Activated T-helper 2 cell treated with anti-CD3 and anti-CD28 coated beads, Interferon-gamma antibody, Interleukin-2, Interleukin-4, amounts not matched to agents 10 μg/mL and 5 μg/mL and 100 μg/mL, durations not matched to agents 14 hours and 24 hours and 36 hours (primary cell): ENCODE measurements at regions not wholly inside any gene's neighbourhood (a gene's known extent, or its start where the extent isn't known, plus 50 kb on each side); places are given as distances from the start of the nearest gene placed in this dataset.
"Not testable (repeated sequence)": the region's sequence is repeated elsewhere in the genome, so short reads cannot be mapped to it uniquely, and the experiment has no call there.

Experiments used
- DNase-seq: peaks from one replicate; pipeline ENCODE4 v3.0.0; 2021; ENCODE audit warnings: low spot score
- H3K27ac Mint-ChIP-seq: one replicate; pipeline ENCODE4 v1.8.0; 2021; ENCODE audit warnings: mixed read lengths
- H3K27me3 Mint-ChIP-seq: one replicate; pipeline ENCODE4 v1.8.0; 2021; ENCODE audit warnings: low read depth, mixed read lengths
- H3K36me3 Mint-ChIP-seq: one replicate; pipeline ENCODE4 v1.8.0; 2021; ENCODE audit warnings: low read depth, mixed read lengths
- H3K4me1 Mint-ChIP-seq: one replicate; pipeline ENCODE4 v1.8.0; 2021; ENCODE audit warnings: low read depth, mixed read lengths
- H3K4me3 Mint-ChIP-seq: one replicate; pipeline ENCODE4 v1.8.0; 2021; ENCODE audit warnings: low read depth, mild to moderate bottlenecking, moderate library complexity, mixed read lengths
- H3K9me3 Mint-ChIP-seq: one replicate; pipeline ENCODE4 v1.8.0; 2021; ENCODE audit warnings: mixed read lengths
- intact Hi-C: fragments of 100-400 bp; cut with micrococcal nuclease; formaldehyde crosslinking; loops from one replicate; pipeline ENCODE4 v1.15.1; 2023

DNA sequence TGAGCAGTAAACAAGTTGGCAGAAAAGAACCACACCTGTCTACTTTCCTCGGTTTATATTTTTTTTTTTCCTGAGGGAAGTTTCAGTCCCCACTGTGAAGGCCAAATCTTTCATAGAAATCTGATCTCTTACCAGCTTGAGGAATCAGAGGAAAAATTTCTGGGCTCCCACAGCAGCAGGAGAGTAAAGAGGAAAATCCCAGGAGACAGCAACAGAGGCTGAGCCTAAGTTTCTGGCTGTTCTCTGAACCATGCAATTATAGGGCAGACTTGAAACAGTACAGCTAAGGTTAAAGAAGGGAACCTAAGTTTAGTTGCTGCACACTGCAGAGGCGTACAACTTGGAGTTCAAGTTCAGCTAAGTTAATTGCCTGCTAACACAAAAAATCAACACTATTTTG lies 1090.9 kb upstream of the INTU start:
- Mint-ChIP-seq H3K27me3 (no peaks in the 10 kb centered on the region), H3K4me3 (no peak overlapping the region), H3K9me3 (peaks cover 5% of the 10 kb centered on the region), H3K4me1 (no peaks in the 10 kb centered on the region), H3K36me3 (no peaks in the 10 kb centered on the region), H3K27ac (no peak overlapping the region)
- no peak for DNase-seq
- intact Hi-C loops = no loop called here

DNA sequence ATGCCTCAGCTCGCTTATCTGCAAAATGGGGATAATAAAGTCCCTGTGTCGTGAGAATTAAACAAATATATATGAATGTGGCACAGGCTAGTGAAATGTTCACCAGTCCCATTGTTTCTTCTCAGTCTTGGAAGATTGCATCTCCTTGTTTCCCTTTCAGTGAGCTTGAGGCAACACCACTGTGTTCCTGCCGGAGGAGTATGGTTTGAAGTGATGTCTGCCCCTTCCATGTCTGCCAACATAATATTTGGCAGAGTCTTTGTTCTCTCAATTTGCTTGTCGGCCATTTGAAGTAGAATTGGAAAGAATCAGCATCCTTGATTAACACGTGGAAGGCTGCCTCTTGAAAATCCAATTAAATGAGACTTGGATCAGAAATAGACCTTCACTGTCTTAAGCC lies 1088.5 kb upstream of the INTU start:
- Mint-ChIP-seq H3K27me3 (no peaks in the 10 kb centered on the region), H3K27ac (no peak overlapping the region), H3K9me3 (peaks cover 2% of the 10 kb centered on the region), H3K4me1 (no peaks in the 10 kb centered on the region), H3K36me3 (no peaks in the 10 kb centered on the region), H3K4me3 (no peak overlapping the region)
- intact Hi-C loops = no loop called here
- DNase-seq = no peak

DNA sequence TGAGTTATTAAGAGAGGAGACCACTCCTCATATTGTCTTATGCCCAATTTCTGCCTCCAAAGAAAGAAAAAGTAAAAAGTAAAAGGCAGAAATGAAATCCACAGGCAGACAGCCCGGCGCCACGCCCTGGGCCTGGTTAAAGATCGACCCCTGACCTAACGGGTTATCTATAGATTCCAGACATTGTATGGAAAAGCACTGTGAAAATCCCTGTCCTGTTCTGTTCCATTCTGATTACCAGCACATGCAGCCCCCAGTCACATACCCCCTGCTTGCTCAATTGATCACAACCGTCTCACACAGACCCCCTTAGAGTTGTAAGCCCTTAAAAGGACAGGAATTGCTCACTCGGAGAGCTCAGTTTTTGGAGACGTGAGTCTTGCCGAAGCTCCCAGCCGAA lies 1086.6 kb upstream of the INTU start:
- DNase-seq, H3K9me3 Mint-ChIP-seq, H3K36me3 Mint-ChIP-seq, H3K27ac Mint-ChIP-seq, H3K27me3 Mint-ChIP-seq, H3K4me3 Mint-ChIP-seq, H3K4me1 Mint-ChIP-seq, intact Hi-C loops: not testable (repeated sequence)

DNA sequence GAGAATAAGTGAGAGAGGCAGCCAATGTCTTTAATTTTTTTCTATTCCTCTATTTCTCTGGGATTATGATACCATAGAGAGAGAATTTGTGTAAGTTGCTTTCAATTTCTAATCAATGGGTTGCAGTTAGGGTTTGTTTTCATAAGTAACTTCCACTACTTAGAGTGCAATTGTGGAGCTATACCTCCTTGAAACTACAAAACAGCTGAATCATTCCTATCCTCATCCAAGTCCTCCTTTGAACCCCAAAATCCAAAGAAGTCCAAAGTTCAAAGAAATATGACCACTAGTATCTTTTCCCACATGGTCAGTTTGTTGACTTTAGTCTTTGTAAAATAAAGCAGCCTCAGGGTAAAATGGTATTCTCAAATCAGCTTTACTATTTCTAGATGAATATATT lies 1085.4 kb upstream of the INTU start:
- H3K4me1 Mint-ChIP-seq = no peaks in the 10 kb centered on the region
- H3K4me3 Mint-ChIP-seq = no peak overlapping the region
- H3K27me3 Mint-ChIP-seq = no peaks in the 10 kb centered on the region
- H3K27ac Mint-ChIP-seq = no peak overlapping the region
- H3K9me3 Mint-ChIP-seq = peaks cover 6% of the 10 kb centered on the region
- H3K36me3 Mint-ChIP-seq = no peaks in the 10 kb centered on the region
- DNase-seq = no peak
- intact Hi-C loops = no loop called here

DNA sequence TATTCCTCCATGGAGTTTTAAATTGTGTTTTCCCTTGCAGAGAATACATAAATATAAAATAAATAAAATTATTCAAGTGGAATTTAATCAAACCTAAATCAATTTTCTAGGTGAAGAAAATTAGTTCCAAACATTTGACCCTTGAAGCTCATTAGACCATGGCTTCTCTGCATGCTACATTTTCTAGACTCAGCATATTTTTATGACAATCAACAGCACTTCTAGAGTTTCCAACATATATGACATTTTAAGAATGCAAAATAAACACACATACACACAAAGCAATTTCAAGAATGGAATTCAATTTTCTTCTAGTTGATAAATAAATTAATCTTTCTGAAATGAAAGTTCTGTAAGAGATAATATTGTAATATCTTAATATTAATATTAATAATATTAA lies 1083.9 kb upstream of the INTU start:
- H3K9me3 Mint-ChIP-seq = peaks cover 6% of the 10 kb centered on the region
- no peak overlapping the region for H3K4me3 Mint-ChIP-seq
- H3K4me1 Mint-ChIP-seq = no peaks in the 10 kb centered on the region
- H3K27me3 Mint-ChIP-seq = no peaks in the 10 kb centered on the region
- no peaks in the 10 kb centered on the region for H3K36me3 Mint-ChIP-seq
- DNase-seq = no peak
- H3K27ac Mint-ChIP-seq = no peak overlapping the region
- intact Hi-C loops = no loop called here

DNA sequence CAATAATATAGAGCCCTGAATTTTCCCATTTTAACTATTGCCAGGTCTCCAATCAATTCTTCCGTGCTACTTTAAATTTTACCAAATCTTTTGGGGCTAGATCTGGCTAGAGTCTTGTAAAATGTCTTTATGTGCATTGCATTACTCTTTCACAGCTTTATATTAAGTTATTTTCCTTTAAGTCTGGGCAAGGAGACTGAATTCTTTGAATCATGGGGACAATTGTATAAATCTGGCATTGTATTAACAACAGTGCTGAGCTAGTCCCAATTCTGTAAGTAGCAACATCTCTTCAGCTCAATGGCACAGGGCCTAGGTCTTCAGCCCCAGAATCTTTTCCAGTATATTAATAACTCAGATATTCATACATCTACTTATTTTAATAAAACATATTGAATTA lies 1080.4 kb upstream of the INTU start:
- H3K4me1 Mint-ChIP-seq = no peaks in the 10 kb centered on the region
- H3K9me3 Mint-ChIP-seq = peaks cover 13% of the 10 kb centered on the region
- H3K4me3 Mint-ChIP-seq = no peak overlapping the region
- H3K27ac Mint-ChIP-seq = no peak overlapping the region
- no peaks in the 10 kb centered on the region for H3K36me3 Mint-ChIP-seq
- no peaks in the 10 kb centered on the region for H3K27me3 Mint-ChIP-seq
- intact Hi-C loops = no loop called here
- DNase-seq = no peak

DNA sequence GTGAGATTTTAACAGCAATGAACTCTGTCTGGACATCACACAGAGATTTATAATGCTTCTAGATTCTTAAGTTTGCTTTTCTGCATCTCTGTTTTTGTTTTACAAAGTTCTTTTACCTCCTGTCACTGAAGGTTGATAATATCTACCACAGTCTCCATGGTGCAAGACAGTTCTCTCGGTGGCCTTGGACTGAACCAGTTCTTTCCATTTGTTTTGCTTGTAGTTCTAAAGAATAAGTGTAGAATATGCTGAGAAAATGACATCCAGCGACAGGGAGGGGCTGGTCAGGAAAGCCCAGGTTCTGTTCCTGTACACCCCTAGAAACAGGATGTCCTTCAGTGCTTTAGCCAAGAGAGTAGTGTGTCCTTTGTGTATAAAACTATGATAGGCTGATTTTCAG lies 1079.5 kb upstream of the INTU start:
- Mint-ChIP-seq H3K4me3 (no peak overlapping the region), H3K27me3 (no peaks in the 10 kb centered on the region)

DNA sequence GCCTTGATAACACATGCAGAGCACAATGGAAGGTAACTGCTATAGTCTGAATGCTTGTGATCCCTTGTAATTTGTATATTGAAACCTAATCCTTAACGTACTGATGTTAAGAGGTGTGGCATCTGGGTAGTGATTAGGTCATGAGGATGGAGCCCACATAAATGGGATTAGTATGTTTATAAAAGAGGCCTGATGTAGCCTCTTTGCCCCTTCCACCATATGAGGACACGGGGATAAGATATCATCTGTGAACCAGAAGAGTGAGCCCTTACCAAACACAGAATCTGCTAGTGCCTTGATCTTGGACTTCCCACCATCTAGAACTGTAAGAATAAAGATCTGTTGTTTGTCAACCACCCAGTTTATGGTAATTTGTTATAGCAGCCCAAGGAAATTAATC lies 1074.2 kb upstream of the INTU start:
- no peaks in the 10 kb centered on the region for H3K4me1 Mint-ChIP-seq
- no peak overlapping the region for H3K27ac Mint-ChIP-seq
- H3K4me3 Mint-ChIP-seq = no peak overlapping the region
- intact Hi-C loops = no loop called here
- no peaks in the 10 kb centered on the region for H3K27me3 Mint-ChIP-seq
- H3K36me3 Mint-ChIP-seq = no peaks in the 10 kb centered on the region
- no peak for DNase-seq
- H3K9me3 Mint-ChIP-seq = peaks cover 12% of the 10 kb centered on the region

More for the DNA sequence above, 1079.5 kb upstream of the INTU start:
- intact Hi-C loops = no loop called here
- H3K4me1 Mint-ChIP-seq = no peaks in the 10 kb centered on the region
- no peak overlapping the region for H3K27ac Mint-ChIP-seq
- peaks cover 13% of the 10 kb centered on the region for H3K9me3 Mint-ChIP-seq
- DNase-seq = no peak
- no peaks in the 10 kb centered on the region for H3K36me3 Mint-ChIP-seq

DNA sequence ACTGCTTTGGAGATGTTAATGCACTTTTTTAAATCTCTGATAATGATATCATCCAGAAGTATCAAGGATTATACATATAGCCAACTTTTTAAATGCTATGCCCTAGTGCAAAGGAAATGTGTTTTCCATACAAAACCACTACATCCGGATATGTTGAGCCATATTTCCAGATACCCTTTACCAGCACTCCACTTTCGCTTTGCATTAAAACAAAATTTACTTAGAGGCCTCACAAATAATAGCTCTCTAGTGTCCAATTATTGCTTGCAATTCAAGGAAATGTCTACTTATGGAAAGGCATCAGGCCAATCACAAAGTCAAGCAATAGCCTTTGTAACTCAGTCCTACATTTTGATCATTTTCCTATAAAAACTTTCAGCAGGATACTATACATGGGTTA lies 1072.8 kb upstream of the INTU start:
- Mint-ChIP-seq H3K27ac (no peak overlapping the region), H3K27me3 (no peaks in the 10 kb centered on the region), H3K36me3 (no peaks in the 10 kb centered on the region), H3K9me3 (peaks cover 7% of the 10 kb centered on the region), H3K4me3 (no peak overlapping the region), H3K4me1 (no peaks in the 10 kb centered on the region)
- no peak for DNase-seq
- intact Hi-C loops = no loop called here

DNA sequence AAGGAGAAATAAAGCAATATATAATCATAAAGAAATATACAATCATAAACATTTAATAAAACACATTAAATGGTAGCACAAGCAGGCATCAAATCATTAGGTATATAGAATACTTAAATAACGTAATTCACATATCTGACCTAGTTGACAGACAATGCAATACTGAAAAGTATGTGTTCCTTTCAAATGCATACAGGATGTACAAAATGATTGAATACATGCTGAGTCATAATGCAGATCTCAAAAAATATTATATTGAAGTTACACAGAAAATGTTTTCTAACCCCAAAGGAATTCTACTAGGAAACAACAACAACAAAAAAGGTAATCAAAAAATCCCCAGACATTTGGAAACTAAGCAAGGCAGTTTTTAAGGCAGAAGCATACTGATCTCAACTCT lies 1072.0 kb upstream of the INTU start:
- H3K27ac Mint-ChIP-seq = no peak overlapping the region
- H3K4me3 Mint-ChIP-seq = no peak overlapping the region
- DNase-seq = no peak
- intact Hi-C loops = no loop called here
- no peaks in the 10 kb centered on the region for H3K4me1 Mint-ChIP-seq
- no peaks in the 10 kb centered on the region for H3K36me3 Mint-ChIP-seq
- H3K9me3 Mint-ChIP-seq = peaks cover 11% of the 10 kb centered on the region
- no peaks in the 10 kb centered on the region for H3K27me3 Mint-ChIP-seq

DNA sequence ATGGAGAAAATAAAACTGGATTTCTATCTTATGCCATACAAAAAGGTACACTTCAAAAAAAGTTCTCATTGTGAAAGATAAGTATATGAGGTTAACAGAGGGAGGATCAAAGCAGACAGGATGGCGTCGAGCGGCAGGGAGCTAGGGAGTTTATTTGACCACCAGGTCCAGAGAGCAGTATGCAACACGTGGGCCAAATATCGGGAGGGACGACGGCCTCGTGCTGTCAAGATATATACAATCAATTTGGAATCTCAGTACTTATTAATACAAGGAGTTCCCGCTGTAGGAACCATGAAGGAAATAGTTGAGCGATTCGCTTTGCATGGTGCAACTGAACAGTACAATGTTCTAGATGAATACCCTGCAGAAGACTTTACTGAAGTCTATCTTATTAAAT lies 1069.4 kb upstream of the INTU start:
- H3K4me1 Mint-ChIP-seq = no peaks in the 10 kb centered on the region

DNA sequence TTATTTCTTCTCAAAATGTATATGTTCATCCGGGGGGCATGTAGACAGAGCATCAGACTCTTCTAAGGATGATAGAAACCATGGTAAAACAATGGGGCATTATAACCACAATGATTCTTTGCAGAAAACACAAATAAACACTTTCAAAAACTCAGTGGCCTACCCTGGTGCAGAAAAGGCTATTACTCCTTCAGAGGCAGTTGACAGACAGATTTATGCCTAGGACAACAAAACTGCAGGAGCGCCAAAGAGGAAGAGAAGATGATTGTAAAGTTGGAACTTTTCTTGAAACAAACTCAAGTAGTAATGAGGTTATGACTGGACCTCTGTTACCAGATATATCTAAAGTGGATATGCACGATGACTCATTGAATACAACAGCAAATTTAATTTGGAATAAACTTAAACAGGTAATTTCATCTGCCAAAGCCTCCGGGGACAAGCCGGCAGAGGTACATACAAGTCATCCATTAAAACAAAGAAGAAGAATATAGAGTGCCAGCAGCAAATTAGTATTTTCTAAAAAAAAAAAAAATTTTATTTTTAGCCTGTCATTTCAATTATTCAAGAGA lies 1068.4 kb upstream of the INTU start:
- Mint-ChIP-seq H3K4me3 (no peak overlapping the region), H3K36me3 (no peaks in the 10 kb centered on the region), H3K9me3 (peaks cover 15% of the 10 kb centered on the region), H3K27ac (no peak overlapping the region), H3K27me3 (no peaks in the 10 kb centered on the region), H3K4me1 (no peaks in the 10 kb centered on the region)
- no peak for DNase-seq
- intact Hi-C loops = no loop called here

More for the DNA sequence above, 1069.4 kb upstream of the INTU start:
- Mint-ChIP-seq H3K4me3 (no peak overlapping the region), H3K36me3 (no peaks in the 10 kb centered on the region), H3K27me3 (no peaks in the 10 kb centered on the region), H3K27ac (no peak overlapping the region), H3K9me3 (peaks cover 15% of the 10 kb centered on the region)
- no peak for DNase-seq
- intact Hi-C loops = no loop called here

DNA sequence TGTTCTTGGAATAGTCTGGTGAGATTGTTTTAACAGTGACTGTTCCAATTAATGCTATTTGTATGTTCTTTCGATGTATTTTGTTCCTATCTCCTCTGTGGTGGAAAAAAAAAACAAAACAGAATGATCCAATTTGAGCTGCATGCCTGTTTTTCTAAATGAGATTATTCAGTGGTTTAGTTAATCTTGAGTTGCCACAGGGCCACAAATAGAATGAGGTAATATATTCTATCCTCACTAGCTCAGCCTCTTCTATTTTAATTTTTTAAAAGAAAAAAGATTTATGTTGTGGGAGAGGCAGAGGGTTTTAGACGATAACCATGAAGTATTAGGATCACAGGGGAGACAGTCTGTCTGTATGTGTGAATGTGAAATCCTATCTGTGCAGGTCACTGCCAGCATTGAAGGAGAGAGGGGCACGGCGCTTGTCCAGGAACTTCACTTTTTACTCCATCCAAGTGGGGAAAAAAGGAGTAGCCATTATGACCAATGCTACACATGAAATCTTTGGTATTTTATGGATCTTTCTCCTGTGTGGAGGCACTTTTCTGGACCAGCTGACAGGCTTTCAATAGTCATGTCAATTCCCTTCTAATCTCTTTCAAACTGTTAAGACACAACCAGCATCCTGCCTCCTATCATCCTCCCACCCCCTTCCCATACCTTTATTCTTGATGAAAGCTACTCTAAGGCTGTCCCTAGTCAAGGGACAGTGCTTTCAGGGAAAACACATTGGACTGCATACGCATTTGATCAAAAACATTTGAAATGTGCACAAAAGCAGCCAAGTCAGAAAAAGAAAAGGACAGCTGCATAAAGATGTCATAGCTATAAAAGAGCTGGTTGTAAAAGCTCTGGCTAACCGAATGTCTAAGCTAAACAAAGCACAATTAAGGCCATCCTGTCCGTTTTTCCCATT lies 1063.8 kb upstream of the INTU start:
- no peaks in the 10 kb centered on the region for H3K4me1 Mint-ChIP-seq
- no peaks in the 10 kb centered on the region for H3K27me3 Mint-ChIP-seq
- no peak overlapping the region for H3K4me3 Mint-ChIP-seq
- H3K36me3 Mint-ChIP-seq = no peaks in the 10 kb centered on the region
- DNase-seq = no peak
- peaks cover 9% of the 10 kb centered on the region for H3K9me3 Mint-ChIP-seq
- intact Hi-C loops = no loop called here
- no peak overlapping the region for H3K27ac Mint-ChIP-seq
